ENCODE measurements at regions not wholly inside any gene's neighbourhood (a gene's known extent, or its start where the extent isn't known, plus 50 kb on each side); places are given as distances from the start of the nearest gene placed in this dataset.
"Not testable (repeated sequence)": the region's sequence is repeated elsewhere in the genome, so short reads cannot be mapped to it uniquely, and the experiment has no call there.

DNA sequence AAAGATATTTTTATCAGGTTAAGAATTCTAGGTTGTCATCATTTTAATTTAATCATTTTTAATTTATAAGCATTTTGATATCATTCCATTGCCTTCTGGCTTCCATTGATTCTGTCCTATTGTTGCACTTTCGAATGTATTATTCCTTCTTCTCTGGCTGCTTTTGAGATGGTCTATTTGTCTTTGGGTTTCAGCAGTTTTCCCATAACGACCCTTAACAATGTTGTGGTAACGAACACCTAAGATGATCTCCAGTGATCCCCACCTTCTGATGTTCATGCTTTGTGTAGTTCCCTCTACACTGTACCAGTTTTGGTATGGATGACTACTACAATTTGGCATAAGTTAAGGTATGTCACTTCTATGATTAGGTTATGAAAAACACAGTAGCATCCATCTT, 59.9 kb downstream of the MINAR1 start:
- DNase-seq: no peak

DNA sequence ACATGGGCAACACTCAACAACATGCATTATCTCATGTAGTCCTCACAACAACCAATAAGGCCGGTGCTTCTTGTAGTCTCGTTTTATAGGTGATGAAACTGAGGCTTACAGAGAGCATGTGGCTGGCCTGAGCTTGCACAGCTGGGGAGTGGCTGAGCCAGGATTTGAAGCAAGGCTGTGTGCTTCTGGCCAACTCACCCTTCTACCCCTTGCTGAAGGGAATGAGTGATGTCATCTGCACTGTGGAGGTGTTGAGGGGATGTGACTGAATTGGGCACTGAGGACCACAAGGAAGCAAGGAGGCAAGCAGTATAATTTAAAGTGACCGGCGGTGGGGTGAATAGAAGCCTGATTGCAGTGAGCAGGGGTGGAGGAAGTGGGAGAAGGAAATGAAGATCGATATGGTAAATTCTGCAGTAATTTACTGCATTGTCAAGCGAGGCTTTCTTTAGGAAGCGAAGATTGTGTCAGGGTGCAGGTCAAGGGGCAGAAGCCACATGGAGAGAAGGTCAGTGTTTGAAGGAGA, 62.3 kb downstream of the MINAR1 start:
- DNase-seq: no peak

GRCh38 chr15:79494963-79495755, 63.0 kb downstream of the MINAR1 start:
- DNase-seq: no peak

DNA sequence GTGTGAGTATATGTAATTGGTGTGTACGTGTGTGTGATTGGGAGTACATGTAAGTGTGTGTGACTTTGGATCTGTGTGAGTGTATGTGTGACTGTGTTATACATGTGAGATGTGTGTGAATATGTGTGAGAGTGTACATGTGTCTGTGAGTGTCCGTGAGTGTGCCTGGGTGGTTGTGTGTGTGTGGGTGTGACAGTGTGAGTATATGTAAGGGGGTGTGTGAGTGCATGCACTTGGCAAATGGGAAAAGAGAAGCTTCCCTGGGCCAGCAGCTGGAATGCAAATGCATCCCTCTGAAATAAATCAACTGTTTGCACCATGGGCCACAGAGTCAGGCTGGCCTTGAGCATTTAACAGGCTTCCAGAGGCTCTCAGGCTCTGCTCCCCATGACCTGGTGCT, 63.6 kb downstream of the MINAR1 start:
- DNase-seq: no peak

DNA sequence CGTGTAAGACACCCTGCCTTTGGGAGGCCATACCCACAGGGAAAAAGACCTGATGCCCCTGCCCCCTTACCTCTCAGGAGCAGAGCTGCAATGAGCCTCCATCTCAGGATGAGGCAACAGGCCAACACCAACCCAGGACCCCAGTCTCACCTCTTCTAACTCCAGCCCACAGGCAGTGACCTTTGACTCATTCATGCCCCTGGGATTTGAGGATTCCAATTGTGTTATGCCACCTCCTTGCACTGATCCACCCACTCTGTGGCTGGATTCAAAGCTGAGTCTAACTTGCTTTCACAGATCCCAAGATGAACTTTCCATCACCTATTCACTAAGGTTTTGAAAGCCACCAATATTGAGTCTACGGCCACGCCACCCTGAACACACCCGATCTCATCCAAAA, 64.7 kb downstream of the MINAR1 start:
- DNase-seq: no peak

DNA sequence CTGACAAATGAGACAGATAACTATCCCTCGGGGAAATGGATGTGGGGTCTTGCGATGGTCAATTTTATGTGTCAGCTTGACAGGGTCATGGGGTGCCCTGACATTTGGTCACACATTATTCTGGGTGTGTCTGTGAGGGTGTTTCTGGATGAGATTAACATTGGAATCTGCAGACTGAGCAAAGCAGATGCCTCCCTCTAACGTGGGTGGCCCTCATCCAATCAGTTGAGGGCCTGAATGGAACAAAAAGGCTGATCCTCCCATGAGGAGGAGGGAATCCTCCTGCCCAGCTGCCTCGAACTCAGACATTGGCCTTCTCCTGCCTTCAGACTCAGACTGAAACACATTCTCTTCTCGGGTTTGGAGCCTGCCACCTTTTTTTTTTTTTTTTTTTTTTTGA, 69.0 kb downstream of the MINAR1 start:
- DNase-seq: no peak

- no peak for DNase-seq
Measured at GRCh38 chr15:79505956-79506355, 73.8 kb downstream of the MINAR1 start.

GRCh38 chr15:79512844-79513243, 80.7 kb downstream of the MINAR1 start:
- not testable (repeated sequence) for DNase-seq

GRCh38 chr15:79513417-79513816, 81.3 kb downstream of the MINAR1 start:
- no peak for DNase-seq

- no peak for DNase-seq
Measured at GRCh38 chr15:79513940-79514339, 81.8 kb downstream of the MINAR1 start.

- no peak for DNase-seq
Measured at GRCh38 chr15:79515300-79516027, 83.3 kb downstream of the MINAR1 start.

- DNase-seq: no peak
Measured at GRCh38 chr15:79516155-79516554, 84.0 kb downstream of the MINAR1 start.

DNA sequence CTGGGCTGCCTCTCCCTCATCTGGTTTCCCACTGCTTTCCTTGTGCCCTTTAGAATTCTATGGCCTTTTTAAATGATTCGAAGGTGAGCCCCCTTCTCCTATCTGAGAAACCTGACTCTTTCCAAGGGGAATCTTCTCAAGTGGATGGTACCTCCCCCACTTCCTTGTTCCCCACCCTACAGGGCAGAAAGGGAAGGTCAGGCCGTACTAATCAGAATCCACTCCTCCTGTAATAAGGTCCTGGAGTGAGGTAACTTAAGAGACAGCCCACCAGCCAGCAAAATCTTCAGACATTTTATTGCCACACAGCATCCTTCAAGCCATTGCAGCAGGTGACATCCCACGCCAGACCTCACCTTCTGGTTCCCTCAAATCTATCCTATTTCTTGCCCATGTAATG, 84.5 kb downstream of the MINAR1 start:
- no peak for DNase-seq

DNA sequence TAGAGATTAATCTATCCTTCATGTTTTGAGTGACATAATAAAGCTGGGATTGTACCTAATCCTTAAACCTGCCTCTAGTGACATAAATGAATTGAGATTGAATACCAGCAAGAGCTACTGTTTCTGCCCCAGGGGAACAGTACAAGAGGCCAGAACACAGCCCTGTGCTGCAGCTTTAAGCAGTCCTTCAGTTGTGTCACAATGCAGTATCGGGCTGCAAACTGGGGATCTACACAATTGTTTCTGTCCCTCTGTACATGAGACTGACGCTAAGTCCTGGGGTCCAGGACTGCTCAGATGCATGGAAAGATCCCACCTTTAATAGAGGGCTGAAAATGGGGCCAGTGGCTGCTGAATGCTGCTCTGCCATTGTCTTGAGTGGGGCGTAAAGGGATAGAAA, 87.5 kb downstream of the MINAR1 start:
- DNase-seq: no peak

DNA sequence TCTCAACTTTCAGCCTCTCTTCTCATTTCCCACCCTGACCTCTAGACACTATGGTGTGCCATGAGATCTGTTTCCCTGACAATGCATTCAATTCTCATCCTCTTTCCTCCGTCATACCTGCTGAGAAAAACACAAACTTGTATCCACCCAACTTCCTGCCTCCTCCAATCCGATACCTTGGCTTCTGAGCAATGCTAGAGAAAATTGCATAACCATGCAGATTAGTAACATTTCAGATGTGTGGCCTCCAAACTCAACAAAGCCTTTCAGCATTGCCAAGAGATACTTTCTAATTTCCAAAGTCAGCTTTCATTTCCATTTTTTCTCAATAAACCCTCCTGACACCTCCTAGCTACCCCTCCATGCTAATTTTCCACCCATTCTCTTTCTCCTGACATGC, 88.5 kb downstream of the MINAR1 start:
- DNase-seq: no peak

GRCh38 chr15:79522656-79523055, 90.5 kb downstream of the MINAR1 start:
- DNase-seq: no peak

- no peak for DNase-seq
Measured at GRCh38 chr15:79523266-79523665, 91.1 kb downstream of the MINAR1 start.

GRCh38 chr15:79524531-79524930, 92.4 kb downstream of the MINAR1 start:
- DNase-seq: no peak

DNA sequence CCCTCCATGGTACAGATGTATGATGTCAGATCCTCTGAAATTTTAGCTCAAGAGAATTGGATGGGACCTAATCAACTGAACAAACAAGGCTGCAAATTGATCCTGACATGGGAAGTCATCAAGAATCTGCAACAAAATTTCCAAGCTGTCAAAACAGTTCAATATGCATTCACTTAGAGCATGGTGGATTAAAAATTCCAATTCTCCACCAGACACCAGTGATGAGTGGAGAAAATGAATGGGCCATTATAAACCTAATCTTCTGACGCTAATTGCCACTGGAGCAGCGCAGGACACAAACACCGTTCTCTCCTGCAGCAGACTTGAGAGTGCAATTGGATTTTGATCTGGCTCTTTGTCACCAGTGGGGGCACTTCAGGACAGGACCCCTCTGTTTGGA, 94.2 kb downstream of the MINAR1 start:
- DNase-seq: no peak

GRCh38 chr15:79527821-79528220, 95.7 kb downstream of the MINAR1 start:
- no peak for DNase-seq

DNA sequence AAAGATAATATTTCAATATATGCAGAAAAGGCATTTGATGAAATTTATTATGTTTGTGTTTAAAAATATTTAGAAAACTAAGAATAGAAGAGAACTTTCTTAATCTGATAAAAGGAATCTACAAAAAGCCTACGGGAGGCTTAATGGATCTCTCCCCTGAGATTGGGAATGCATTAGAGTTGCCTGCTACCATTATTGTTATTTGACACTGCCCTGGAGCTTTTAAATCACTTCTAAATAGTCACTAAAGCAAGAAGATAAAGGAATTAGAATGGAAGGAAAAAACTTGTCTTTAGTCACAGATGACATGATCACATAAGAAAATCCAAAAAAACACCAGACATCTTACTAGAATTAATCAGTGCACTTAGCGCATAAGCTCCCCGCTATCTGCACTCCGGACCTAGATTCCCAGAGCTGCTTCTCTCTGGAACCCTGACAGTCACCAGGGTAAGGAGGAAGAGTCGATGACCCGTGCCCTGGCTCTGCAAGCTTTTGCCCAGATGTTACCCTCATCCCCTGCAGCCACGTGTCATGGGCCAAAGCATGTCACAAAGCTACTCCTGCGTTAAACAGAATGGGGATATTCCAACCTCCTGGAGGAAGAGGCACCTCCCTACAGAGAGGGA, 97.1 kb downstream of the MINAR1 start:
- no peak for DNase-seq

GRCh38 chr15:79535536-79535935, 103.4 kb downstream of the MINAR1 start:
- DNase-seq: no peak

GRCh38 chr15:79538527-79538926, 106.4 kb downstream of the MINAR1 start:
- no peak for DNase-seq

DNA sequence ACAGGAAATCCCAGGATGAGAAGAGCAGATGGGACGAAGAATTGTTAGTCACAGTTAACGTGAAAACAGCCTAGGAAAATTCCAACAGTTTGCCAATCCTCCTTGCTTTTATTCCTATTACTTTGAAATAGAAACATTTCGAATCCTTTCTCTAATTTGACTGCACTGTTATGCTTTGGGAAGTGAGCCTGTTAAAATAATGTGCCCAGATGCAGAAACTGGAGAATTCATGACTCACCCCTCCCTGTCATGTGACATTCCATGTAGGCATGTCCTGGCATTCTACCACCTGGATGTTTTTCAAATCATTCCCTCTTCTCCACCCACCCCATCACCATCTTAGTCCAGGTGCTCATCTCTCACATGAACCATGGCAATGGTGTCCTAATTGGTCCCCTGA, 107.3 kb downstream of the MINAR1 start:
- DNase-seq: no peak

Data from CD4-positive, alpha-beta T cell treated with Interleukin-21 for 1 hour (primary cell).